GM18868 (cell line): ENCODE measurements at regions not wholly inside any gene's neighbourhood (a gene's known extent, or its start where the extent isn't known, plus 50 kb on each side); places are given as distances from the start of the nearest gene placed in this dataset.
"Not testable (repeated sequence)": the region's sequence is repeated elsewhere in the genome, so short reads cannot be mapped to it uniquely, and the experiment has no call there.

Experiments used
- ATAC-seq: cut with Tn5 transposase; IDR thresholded peaks from one replicate; pipeline ENCODE4 v1.9.1; 2021; ENCODE audit warnings: mild to moderate bottlenecking, moderate library complexity; ENCODE audit not compliant: unreplicated experiment

- no peak for ATAC-seq
Observed at GRCh38 chr12:131333621-131334440, 377.1 kb upstream of the SFSWAP start.

GRCh38 chr12:131334835-131335234, 376.1 kb upstream of the SFSWAP start:
- ATAC-seq = no peak

GRCh38 chr12:131335456-131335855, 375.4 kb upstream of the SFSWAP start:
- ATAC-seq = no peak

GRCh38 chr12:131337861-131338260, 373.0 kb upstream of the SFSWAP start:
- not testable (repeated sequence) for ATAC-seq

- ATAC-seq = no peak
Observed at GRCh38 chr12:131340616-131341210, 370.2 kb upstream of the SFSWAP start.

- ATAC-seq = not testable (repeated sequence)
Observed at GRCh38 chr12:131341608-131342007, 369.3 kb upstream of the SFSWAP start.

GRCh38 chr12:131343436-131343835, 367.5 kb upstream of the SFSWAP start:
- ATAC-seq = not testable (repeated sequence)

- ATAC-seq = not testable (repeated sequence)
Observed at GRCh38 chr12:131344715-131345520, 366.0 kb upstream of the SFSWAP start.

- ATAC-seq = no peak
Observed at GRCh38 chr12:131345521-131346436, 365.1 kb upstream of the SFSWAP start.

- no peak for ATAC-seq
Observed at GRCh38 chr12:131346555-131347344, 364.1 kb upstream of the SFSWAP start.

- no peak for ATAC-seq
Observed at GRCh38 chr12:131347345-131347714, 363.6 kb upstream of the SFSWAP start.

GRCh38 chr12:131347732-131348131, 363.2 kb upstream of the SFSWAP start:
- ATAC-seq = no peak

- no peak for ATAC-seq
Observed at GRCh38 chr12:131348231-131348630, 362.7 kb upstream of the SFSWAP start.

- ATAC-seq = no peak
Observed at GRCh38 chr12:131348646-131349045, 362.2 kb upstream of the SFSWAP start.

- ATAC-seq = no peak
Observed at GRCh38 chr12:131349397-131350127, 361.3 kb upstream of the SFSWAP start.

- ATAC-seq = no peak
Observed at GRCh38 chr12:131350943-131351318, 360.0 kb upstream of the SFSWAP start.

- ATAC-seq = no peak
Observed at GRCh38 chr12:131351319-131352028, 359.4 kb upstream of the SFSWAP start.

GRCh38 chr12:131352296-131352900, 358.5 kb upstream of the SFSWAP start:
- ATAC-seq = no peak
